ENCODE measurements at regions not wholly inside any gene's neighbourhood (a gene's known extent, or its start where the extent isn't known, plus 50 kb on each side); places are given as distances from the start of the nearest gene placed in this dataset.

- DNase-seq (ENCODE audit: low read depth) = no peak
Measured at GRCh38 chr4:181619651-181620050, 623.6 kb upstream of the TENM3 start.

GRCh38 chr4:181637186-181638105, 605.8 kb upstream of the TENM3 start:
- DNase-seq (ENCODE audit: low read depth) = no peak

- DNase-seq (ENCODE audit: low read depth) = no peak
Measured at GRCh38 chr4:181643466-181643865, 599.7 kb upstream of the TENM3 start.

GRCh38 chr4:181645489-181645888, 597.7 kb upstream of the TENM3 start:
- DNase-seq (ENCODE audit: low read depth) = no peak

- no peak for DNase-seq (ENCODE audit: low read depth)
Measured at GRCh38 chr4:181646864-181647263, 596.3 kb upstream of the TENM3 start.

- no peak for DNase-seq (ENCODE audit: low read depth)
Measured at GRCh38 chr4:181647396-181648147, 595.6 kb upstream of the TENM3 start.

- no peak for DNase-seq (ENCODE audit: low read depth)
Measured at GRCh38 chr4:181650033-181650825, 593.0 kb upstream of the TENM3 start.

- DNase-seq (ENCODE audit: low read depth) = no peak
Measured at GRCh38 chr4:181656748-181657147, 586.5 kb upstream of the TENM3 start.

GRCh38 chr4:181659202-181659601, 584.0 kb upstream of the TENM3 start:
- no peak for DNase-seq (ENCODE audit: low read depth)

- no peak for DNase-seq (ENCODE audit: low read depth)
Measured at GRCh38 chr4:181659876-181660275, 583.3 kb upstream of the TENM3 start.

- no peak for DNase-seq (ENCODE audit: low read depth)
Measured at GRCh38 chr4:181661090-181661489, 582.1 kb upstream of the TENM3 start.

GRCh38 chr4:181661923-181662322, 581.3 kb upstream of the TENM3 start:
- no peak for DNase-seq (ENCODE audit: low read depth)

GRCh38 chr4:181662383-181662782, 580.8 kb upstream of the TENM3 start:
- DNase-seq (ENCODE audit: low read depth) = no peak

GRCh38 chr4:181670506-181670905, 572.7 kb upstream of the TENM3 start:
- no peak for DNase-seq (ENCODE audit: low read depth)

GRCh38 chr4:181671672-181672071, 571.5 kb upstream of the TENM3 start:
- no peak for DNase-seq (ENCODE audit: low read depth)

- no peak for DNase-seq (ENCODE audit: low read depth)
Measured at GRCh38 chr4:181672751-181673150, 570.5 kb upstream of the TENM3 start.

- no peak for DNase-seq (ENCODE audit: low read depth)
Measured at GRCh38 chr4:181674315-181674875, 568.8 kb upstream of the TENM3 start.

- DNase-seq (ENCODE audit: low read depth) = no peak
Measured at GRCh38 chr4:181676546-181676945, 566.7 kb upstream of the TENM3 start.

GRCh38 chr4:181677201-181677600, 566.0 kb upstream of the TENM3 start:
- DNase-seq (ENCODE audit: low read depth) = no peak

GRCh38 chr4:181677621-181678020, 565.6 kb upstream of the TENM3 start:
- DNase-seq (ENCODE audit: low read depth) = no peak

- no peak for DNase-seq (ENCODE audit: low read depth)
Measured at GRCh38 chr4:181679754-181680153, 563.4 kb upstream of the TENM3 start.
